ENCODE measurements at regions not wholly inside any gene's neighbourhood (a gene's known extent, or its start where the extent isn't known, plus 50 kb on each side); places are given as distances from the start of the nearest gene placed in this dataset.

DNA sequence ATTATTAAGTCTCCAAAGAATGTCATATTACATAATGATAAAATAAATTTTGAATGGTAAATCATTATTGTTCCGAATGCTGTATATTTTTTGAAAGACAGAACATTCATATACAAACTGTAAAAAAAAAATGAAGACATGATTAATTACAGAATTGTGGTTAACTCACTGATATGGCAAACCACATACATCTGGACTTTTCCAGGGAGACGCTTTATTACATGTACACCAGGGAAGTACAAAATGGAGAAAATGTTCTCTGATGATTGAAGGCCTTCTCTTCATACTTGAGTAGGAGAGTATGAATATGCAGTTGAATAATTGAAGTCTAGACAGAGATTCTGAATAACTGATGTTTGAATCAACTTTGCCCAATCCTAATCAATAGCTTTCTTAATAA is 1886.9 kb downstream of the EFNA5 start:
- TF ChIP-seq, protein P1, sequence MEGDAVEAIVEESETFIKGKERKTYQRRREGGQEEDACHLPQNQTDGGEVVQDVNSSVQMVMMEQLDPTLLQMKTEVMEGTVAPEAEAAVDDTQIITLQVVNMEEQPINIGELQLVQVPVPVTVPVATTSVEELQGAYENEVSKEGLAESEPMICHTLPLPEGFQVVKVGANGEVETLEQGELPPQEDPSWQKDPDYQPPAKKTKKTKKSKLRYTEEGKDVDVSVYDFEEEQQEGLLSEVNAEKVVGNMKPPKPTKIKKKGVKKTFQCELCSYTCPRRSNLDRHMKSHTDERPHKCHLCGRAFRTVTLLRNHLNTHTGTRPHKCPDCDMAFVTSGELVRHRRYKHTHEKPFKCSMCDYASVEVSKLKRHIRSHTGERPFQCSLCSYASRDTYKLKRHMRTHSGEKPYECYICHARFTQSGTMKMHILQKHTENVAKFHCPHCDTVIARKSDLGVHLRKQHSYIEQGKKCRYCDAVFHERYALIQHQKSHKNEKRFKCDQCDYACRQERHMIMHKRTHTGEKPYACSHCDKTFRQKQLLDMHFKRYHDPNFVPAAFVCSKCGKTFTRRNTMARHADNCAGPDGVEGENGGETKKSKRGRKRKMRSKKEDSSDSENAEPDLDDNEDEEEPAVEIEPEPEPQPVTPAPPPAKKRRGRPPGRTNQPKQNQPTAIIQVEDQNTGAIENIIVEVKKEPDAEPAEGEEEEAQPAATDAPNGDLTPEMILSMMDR (IDR thresholded peaks at IDR 0.05; ENCODE audit: insufficient read depth, low read depth, low read length): no peak
- TF ChIP-seq EZH2 (IDR thresholded peaks at IDR 0.05; ENCODE audit: insufficient read depth, low read length): no peak

Measured in astrocyte (in vitro differentiated cells and primary cell).